ENCODE measurements at regions not wholly inside any gene's neighbourhood (a gene's known extent, or its start where the extent isn't known, plus 50 kb on each side); places are given as distances from the start of the nearest gene placed in this dataset.

DNA sequence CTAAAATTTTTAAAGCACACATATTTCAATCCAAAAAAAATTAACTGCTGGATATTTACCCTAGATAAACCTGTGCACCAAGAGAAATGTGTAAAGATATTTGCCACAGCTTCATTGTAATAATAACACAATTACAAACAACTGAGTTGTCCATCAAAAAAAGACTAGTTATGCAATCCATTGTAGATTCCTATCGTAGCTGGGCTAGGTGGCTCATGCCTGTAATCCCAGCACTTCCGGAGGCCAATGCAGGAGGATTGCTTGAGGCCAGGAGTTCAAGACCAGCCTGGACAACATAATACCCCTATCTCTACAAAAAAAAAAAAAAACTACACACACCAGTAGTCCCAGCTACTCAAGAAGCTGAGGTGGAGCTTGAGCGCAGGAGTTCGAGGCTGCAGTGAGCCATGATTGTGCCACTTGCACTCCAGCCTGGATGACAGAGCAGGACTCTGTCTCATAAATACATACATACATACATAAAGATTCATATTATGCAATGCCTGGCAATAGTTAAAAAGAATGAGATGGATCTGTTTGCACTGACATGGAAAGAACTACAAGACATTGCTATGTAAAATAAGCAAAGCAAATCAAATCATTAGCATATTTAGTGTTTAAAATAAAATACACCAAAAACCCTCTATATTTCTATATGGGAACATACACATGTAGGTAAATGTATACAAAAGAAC is 56.5 kb upstream of the CCDC28A start:
- no peak for DNase-seq

DNA sequence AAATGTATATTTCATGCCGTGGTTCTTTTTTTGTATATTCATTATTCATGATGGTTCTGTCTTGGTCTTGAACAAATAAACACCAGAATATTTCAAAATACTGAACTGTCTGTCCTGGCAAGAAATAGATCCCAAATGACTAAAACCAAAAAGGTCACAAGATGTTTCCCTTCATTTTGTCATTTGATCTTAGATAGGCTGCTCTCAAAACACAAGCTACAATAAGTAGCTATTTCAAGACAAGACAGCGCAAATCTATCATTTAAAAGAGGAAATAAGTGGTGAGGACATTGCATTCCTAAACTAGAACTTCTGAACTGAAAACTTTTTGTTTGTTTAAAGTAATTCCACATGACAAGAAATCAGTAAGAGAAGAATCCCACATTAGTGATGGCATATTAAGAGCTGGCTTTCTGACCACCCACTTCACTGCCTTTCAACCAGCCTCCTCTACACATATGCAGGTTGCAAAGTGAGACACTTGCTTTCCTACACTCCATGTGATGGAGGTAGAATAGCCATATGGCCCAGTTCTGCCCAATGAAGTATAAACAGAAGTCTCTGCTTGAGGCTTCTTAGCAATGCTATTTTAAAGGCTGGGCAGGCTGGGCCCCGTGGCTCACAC is 54.4 kb upstream of the CCDC28A start:
- no peak for DNase-seq

DNA sequence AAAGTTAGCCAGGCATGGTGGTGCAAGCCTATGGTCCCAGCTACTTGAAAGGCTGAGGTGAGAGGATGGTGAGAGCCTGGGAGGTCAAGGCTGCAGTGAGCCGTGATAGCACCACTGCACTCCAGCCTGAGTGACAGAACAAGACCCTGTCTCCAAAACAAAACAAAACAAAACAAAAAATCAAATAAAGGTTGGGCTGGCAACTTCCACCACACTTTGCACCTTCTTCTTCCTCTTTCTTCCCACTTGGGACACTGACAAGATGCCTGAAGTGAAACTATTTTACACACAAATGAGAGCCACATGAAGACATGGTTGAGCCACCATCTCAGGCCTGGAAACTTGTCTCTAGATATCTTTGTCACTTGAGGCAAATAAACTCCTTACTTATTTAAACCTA is 53.8 kb upstream of the CCDC28A start:
- no peak for DNase-seq

DNA sequence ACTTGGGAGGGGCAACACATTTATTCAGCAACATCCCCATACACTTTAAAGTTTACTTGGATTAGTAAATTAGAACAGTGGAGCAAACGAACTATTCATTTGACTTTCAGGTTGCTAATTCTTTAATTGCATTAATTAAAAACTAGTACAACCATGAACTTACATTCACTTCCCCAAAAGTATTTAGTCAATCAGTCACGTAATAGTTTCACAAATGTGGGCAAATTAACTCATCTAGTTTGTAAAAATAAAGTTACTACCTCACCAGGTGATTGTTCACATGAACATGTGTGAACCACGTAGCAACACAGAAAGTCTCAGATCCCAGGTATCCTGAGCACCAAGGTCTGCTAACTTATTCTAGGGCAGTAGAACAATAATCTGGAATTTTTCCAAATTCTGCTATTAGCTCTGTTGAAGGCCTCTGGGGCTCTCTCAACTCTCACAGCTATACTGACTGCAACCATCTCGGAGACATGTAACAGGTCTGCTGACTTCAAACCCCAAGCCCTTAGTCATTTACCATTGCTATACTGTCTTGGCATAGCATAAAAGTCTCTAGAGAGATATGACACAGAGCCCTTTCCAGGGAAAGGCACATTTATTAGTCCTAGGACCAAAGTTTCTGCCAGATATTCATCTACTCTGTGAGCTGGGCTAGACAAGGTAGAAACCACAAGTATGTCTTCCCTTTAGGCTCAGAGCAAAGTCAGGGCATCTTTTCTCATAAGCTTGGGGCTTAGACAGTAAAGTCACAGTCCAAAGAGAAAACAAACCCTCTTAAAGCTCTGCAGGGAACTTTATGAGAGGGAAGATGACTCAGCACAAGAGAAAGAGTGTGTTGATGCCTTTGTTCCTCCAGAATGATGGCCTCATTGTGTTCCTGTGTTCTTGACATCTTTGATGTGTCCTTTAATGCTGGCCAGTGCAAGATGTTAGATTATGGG is 50.9 kb upstream of the CCDC28A start:
- DNase-seq: no peak

All from NCI-H526 treated with DMSO at 0.1 percent for 48 hours (cell line).